ENCODE measurements at regions not wholly inside any gene's neighbourhood (a gene's known extent, or its start where the extent isn't known, plus 50 kb on each side); places are given as distances from the start of the nearest gene placed in this dataset.

DNA sequence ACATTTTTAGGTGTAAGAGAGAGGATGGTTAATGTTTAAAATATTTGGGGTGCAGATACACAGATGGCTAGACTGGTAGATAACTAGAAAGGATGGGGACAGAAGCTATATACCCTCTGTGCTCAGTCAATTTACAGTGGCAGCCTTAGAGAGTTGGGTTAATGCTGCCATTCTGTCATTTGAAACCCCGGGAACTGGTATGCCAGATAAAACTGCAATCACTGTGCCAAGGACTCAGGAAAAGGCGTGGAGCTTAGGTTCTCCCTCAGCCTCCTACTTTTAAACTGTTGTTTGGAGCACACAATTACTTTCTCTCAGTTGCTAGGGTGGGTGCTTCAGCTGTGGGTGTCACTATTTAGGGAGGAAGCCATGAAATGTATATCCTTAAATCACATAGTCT lies 90.0 kb upstream of the HNRNPU start:
- Histone ChIP-seq H3K9me3 (no peaks in the 10 kb centered on the region), H3K27me3 (ENCODE audit: low read depth) (peaks cover 11% of the 10 kb centered on the region; the same call in 1 of the 2 replicates), H3K36me3 (replicated peaks) (no peaks in the 10 kb centered on the region), H3K4me3 (no peak overlapping the region), H3K4me1 (peaks cover 9% of the 10 kb centered on the region)
- DNase-seq (ENCODE audit: low spot score in 2 of 2): no peak
- in situ Hi-C loops (cut with MboI; ENCODE audit: low sequenced_read_pairs): no loop called here

DNA sequence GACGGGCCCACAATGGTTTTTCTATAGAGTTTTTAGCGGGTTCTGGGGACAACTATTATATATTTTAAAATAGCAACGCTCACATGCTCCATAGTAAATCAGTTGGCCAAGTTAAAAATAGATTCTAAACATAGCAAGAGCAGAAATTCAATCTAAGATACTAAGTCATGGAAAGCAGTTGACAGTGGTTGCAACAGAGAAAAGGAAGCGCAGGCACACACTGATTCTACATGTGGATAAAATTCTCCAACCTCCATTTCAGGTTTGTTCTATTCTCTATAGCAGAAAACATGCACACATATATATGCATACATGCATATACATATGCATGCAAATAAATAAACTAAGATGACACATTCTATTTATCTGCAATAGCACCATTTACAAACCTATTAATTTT lies 89.6 kb upstream of the HNRNPU start:
- Histone ChIP-seq H3K36me3 (replicated peaks) (no peaks in the 10 kb centered on the region), H3K4me3 (no peak overlapping the region), H3K27me3 (ENCODE audit: low read depth) (peaks cover 11% of the 10 kb centered on the region; the same call in 1 of the 2 replicates), H3K9me3 (no peaks in the 10 kb centered on the region), H3K4me1 (peaks cover 9% of the 10 kb centered on the region)
- DNase-seq (ENCODE audit: low spot score in 2 of 2): no peak
- in situ Hi-C loops (cut with MboI; ENCODE audit: low sequenced_read_pairs): no loop called here

DNA sequence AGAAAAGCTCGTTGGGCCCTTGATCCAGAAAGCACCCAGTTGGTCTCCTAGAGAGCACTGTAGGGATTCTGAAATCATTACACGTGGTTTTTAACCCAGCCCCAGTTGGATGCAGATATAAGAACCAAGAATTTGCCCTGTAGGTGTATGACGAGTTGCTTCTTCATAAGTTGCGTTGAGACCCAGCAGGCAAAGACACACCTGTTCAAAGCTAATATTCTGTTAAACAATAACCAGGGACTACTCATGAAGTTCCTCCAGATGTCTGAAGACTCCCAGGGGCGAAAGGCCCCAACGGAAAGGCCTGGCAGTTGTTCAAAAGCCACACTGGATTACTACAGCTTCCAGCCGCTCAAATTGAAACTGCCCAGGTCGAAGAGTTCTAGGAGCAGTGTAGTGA lies 88.6 kb upstream of the HNRNPU start:
- in situ Hi-C loops (cut with MboI; ENCODE audit: low sequenced_read_pairs): no loop called here
- H3K36me3 ChIP-seq (replicated peaks): no peaks in the 10 kb centered on the region
- peaks cover 9% of the 10 kb centered on the region for H3K4me1 ChIP-seq
- no peaks in the 10 kb centered on the region for H3K9me3 ChIP-seq
- DNase-seq (ENCODE audit: low spot score in 2 of 2): no peak
- no peak overlapping the region for H3K4me3 ChIP-seq
- peaks cover 14% of the 10 kb centered on the region; the same call in 1 of the 2 replicates for H3K27me3 ChIP-seq (ENCODE audit: low read depth)

DNA sequence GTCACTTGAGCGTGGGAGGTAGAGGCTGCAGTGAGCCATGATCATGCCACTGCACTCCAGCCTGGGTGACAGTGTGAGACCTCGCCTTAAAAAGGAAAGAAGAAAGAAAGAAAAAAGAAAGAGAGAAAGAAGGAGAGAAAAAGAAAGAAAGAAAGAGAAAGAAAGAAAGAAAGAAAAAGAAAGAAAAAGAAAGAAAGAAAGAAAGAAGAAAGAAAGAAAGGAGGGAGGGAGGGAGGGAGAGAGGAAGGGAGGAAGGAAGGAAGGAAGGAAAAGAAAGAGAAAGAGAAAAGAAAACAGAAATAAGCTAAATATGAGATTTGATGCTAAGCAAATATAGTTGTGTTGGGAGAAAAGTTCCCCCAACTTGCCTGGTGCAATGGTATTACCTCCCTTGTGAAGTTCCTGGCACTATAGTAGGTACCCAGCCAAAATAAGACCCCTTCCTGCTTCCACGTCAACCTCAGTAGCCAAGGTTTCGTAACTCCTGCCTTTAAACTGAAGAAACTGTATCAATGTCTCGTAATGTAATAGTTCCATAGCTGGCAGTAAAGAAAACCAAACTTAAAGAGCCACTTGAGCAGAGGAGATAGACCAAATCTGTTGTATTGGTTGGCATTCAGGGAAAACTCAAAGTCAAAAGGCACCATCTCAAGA lies 88.1 kb upstream of the HNRNPU start:
- Histone ChIP-seq H3K4me3 (no peak overlapping the region), H3K9me3 (no peaks in the 10 kb centered on the region), H3K36me3 (replicated peaks) (no peaks in the 10 kb centered on the region), H3K27me3 (ENCODE audit: low read depth) (peaks cover 18% of the 10 kb centered on the region; the same call in 1 of the 2 replicates), H3K4me1 (peaks cover 9% of the 10 kb centered on the region)
- in situ Hi-C loops (cut with MboI; ENCODE audit: low sequenced_read_pairs): no loop called here
- DNase-seq (ENCODE audit: low spot score in 2 of 2): no peak

DNA sequence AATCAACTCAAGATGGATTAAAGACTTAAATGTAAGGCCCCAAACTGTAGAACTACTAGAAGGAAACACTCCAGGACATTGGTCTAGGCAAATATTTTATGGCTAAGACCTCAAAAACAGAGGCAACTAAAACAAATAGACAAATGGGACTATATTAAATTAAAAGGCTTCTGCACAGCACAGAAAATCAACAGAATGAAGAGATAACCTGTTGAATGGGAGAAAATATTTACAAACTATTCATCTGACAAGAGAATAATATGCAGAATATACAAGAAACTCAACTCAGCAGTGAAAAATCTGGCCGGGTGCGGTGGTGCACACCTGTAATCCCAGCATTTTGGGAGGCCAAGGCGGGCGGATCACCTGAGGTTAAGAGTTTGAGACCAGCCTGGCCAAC lies 84.1 kb upstream of the HNRNPU start:
- in situ Hi-C loops (cut with MboI; ENCODE audit: low sequenced_read_pairs): no loop called here
- no peak for DNase-seq (ENCODE audit: low spot score in 2 of 2)
- no peak overlapping the region for H3K4me3 ChIP-seq
- no peaks in the 10 kb centered on the region for H3K4me1 ChIP-seq
- no peaks in the 10 kb centered on the region for H3K9me3 ChIP-seq
- peaks cover 12% of the 10 kb centered on the region; the same call in 1 of the 2 replicates for H3K27me3 ChIP-seq (ENCODE audit: low read depth)
- H3K36me3 ChIP-seq (replicated peaks): no peaks in the 10 kb centered on the region

DNA sequence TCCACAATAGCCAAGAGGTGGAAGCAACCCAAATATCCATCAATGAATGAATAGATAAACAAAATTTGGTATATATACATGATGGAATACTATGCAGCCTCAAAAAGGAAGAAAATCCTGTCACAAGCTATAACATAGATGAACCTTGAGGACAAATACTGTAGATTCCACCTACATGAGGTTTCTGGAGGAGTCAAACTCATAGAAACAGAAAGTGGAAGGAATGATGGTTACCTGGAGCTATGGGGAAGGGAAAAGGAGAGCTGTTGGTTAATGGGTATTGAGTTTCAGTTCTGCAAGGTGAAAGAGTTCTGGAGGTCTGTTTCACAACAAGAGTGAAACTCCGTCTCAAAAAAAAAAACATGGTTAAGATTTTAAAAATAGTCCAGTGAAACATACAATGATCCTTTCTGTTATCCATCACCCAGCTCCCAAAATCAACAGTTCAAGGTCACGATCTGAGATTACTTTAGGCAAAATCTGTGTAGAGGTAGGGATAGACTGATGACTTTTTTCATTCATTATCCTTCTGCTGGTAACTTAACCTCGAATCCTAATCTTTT lies 80.8 kb upstream of the HNRNPU start:
- H3K4me1 ChIP-seq: no peaks in the 10 kb centered on the region
- no peak overlapping the region for H3K4me3 ChIP-seq
- H3K9me3 ChIP-seq: no peaks in the 10 kb centered on the region
- no peak for DNase-seq (ENCODE audit: low spot score in 2 of 2)
- H3K36me3 ChIP-seq (replicated peaks): no peaks in the 10 kb centered on the region
- H3K27me3 ChIP-seq (ENCODE audit: low read depth): peaks cover 12% of the 10 kb centered on the region; the same call in 1 of the 2 replicates
- in situ Hi-C loops (cut with MboI; ENCODE audit: low sequenced_read_pairs): no loop called here

DNA sequence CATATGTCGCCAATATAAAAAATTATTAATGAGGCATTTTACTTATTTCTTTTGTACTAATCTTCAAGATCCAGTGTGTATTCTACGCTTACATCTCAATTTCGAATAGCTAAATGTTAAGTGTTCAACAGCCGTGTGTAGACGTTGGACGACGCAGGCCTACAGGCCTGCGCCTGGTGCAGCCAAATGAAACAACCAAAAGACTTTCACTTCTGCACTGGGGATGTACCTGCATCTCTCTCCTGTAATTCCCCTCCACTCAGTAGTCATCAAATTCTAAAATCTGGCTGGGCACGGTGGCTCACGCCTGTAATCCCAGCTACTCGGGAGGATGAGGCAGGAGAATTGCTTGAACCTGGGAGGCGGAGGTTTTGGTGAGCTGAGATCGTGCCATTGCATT lies 76.8 kb upstream of the HNRNPU start:
- no peak for DNase-seq (ENCODE audit: low spot score in 2 of 2)
- in situ Hi-C loops (cut with MboI; ENCODE audit: low sequenced_read_pairs): no loop called here
- Histone ChIP-seq H3K27me3 (ENCODE audit: low read depth) (no peaks in the 10 kb centered on the region), H3K4me3 (no peak overlapping the region), H3K36me3 (replicated peaks) (no peaks in the 10 kb centered on the region), H3K9me3 (no peaks in the 10 kb centered on the region), H3K4me1 (no peaks in the 10 kb centered on the region)

DNA sequence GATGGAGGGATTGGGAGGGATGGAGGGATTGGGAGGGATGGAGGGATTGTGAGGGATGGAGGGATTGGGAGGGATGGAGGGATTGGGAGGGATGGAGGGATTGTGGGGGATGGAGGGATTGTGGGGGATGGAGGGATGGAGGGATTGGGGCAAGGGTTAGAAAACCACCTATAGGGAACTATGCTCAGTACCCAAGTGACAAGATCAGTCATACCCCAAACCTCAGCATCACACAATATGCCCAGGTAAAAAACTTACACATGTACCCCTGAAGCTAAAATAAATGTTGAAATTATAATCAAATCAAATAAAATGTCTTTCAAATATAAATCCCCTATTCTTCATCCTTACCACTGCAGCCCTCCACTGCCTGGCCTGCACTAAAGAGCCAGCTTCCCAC lies 72.8 kb upstream of the HNRNPU start:
- H3K27me3 ChIP-seq (ENCODE audit: low read depth): no peaks in the 10 kb centered on the region
- H3K36me3 ChIP-seq (replicated peaks): no peaks in the 10 kb centered on the region
- no peak overlapping the region for H3K4me3 ChIP-seq
- in situ Hi-C loops (cut with MboI; ENCODE audit: low sequenced_read_pairs): no loop called here
- H3K4me1 ChIP-seq: no peaks in the 10 kb centered on the region
- no peak for DNase-seq (ENCODE audit: low spot score in 2 of 2)
- no peaks in the 10 kb centered on the region for H3K9me3 ChIP-seq

DNA sequence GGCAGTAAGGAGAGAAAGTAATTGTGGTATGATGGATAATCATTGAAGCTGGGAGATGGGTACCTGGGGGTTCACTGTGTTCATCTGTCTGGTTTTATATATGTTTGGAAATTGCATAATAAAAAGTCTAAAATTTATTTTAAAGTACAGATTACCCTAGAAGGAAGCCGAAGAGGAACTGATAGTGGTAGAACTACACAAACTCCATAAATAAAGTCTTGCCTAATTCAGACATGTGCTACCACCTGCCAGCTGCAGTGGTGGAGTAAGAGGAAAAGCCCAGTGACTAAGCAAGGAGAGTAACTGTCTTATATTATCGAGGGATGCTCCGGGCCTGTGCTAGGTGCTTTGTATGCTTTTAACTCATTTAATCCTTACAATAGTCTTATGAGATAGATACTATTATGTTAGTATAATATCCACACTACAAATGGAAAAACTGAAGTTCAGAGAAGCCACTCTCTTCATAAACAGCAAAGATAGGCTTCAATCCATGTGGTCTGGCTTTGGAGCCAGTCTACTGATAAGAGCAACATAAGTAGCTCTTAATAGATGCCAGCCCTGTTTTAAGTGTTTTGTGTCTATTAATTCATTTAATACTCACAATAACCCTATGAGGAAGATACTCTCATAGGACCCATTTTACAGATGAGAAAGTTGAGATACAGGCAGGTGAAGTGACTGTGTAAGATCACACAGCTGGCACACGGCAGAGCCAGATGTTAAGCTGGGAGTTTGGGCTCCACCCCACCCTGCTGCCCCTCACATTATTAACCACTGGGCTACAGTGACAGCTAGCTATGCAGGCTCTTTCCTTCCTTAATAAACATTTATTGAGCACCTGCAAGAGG lies 56.8 kb upstream of the HNRNPU start:
- in situ Hi-C loops (cut with MboI; ENCODE audit: low sequenced_read_pairs): no loop called here
- no peak overlapping the region for H3K4me3 ChIP-seq
- no peaks in the 10 kb centered on the region for H3K36me3 ChIP-seq (replicated peaks)
- no peaks in the 10 kb centered on the region for H3K9me3 ChIP-seq
- H3K4me1 ChIP-seq: peaks cover 3% of the 10 kb centered on the region; the same call in 1 of the 2 replicates
- no peaks in the 10 kb centered on the region for H3K27me3 ChIP-seq (ENCODE audit: low read depth)
- no peak for DNase-seq (ENCODE audit: low spot score in 2 of 2)

DNA sequence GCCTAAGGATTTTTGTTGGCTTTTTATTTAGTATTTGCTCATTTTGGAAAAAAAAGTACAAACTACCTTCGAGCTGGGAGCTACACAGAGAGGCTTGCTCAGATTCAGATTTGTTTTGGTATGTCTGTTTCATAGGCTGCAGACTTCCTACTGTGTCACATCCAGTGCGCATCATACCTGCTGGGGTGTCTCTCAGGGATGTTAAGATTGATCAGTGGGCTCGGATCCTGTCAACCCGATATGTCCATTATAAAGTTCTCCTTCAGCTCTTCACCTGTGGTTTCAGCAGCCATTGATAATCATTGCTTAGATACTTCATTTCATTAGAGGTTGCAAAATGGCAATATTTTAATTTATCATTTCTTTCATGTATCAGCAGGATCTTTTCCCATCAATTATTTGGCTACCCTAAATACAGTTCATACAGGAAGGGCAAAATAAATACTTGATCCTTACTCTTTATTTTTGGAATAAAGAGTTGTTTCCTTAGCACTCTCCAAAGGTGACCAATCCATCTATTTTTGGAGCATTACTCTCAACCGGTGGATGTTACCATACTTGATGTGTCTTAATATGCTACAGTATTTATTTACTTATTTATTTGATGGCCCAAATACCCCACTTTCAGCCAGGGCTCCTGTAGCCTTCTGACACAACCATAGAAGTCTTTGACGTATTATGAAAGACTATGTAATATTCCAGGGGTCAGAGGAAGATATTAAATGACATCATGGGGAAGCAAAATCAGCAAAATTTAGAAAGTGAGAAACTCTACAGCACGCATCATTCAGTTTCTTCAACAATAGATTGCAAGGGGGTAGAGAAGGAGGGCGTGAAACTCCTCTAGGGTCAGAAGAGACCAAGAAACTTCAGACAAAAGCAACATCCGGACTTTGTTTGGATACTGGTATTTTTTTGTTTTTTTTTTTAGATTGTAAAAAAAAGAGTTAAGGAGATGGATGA lies 55.3 kb upstream of the HNRNPU start:
- in situ Hi-C loops (cut with MboI; ENCODE audit: low sequenced_read_pairs): no loop called here
- no peak for DNase-seq (ENCODE audit: low spot score in 2 of 2)

DNA sequence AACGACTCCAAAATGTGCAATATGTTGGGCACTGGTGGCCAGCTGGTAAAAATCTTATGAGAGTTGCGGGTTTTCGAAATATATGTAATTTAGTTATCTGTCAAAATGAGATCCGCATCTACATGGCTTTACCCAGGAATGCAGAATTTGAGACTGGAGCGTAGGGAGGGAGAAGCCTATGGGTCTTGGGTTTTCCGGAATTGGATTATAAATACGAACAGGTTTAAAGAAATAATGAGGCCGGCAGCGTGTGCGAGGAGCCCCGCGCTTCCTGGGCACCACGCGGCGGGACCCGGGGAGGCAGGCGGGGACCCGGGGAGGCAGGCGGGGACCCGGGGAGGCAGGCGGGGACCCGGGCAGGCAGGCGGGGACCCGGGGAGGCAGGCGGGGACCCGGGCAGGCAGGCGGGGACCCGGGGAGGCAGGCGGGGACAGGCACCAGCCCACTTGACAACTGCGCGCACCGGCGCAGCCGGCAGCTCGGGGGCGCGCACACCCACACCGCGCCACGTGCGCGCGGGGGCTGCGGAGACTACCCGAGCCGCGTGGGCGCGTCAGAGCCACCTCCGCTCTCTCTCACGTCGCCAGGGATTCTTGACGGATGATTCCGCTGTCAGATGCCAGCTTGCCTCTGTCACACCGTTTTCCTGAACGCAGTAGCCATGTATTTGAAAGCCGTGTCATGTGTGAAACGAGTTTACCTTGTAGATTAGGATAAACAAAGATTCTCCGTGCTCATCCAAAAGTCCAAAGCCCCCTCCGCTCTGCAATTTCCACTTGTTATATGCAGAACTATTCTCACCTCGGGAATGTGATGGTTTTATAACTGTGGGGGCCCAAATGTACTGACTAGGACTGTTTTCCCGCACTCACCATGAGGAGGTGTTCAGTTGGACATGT lies 54.3 kb upstream of the HNRNPU start:
- in situ Hi-C loops (cut with MboI; ENCODE audit: low sequenced_read_pairs): no loop called here
- Histone ChIP-seq H3K27me3 (ENCODE audit: low read depth) (no peaks in the 10 kb centered on the region), H3K9me3 (no peaks in the 10 kb centered on the region), H3K4me1 (peaks cover 3% of the 10 kb centered on the region; the same call in 1 of the 2 replicates), H3K36me3 (replicated peaks) (no peaks in the 10 kb centered on the region), H3K4me3 (peak overlapping the region; percentile 30)
- peak; percentile 21 to 43 for DNase-seq (ENCODE audit: low spot score in 2 of 2)

More for the DNA sequence above, 55.3 kb upstream of the HNRNPU start:
- no peaks in the 10 kb centered on the region for H3K36me3 ChIP-seq (replicated peaks)
- H3K4me3 ChIP-seq: peak overlapping the region; percentile 30
- no peaks in the 10 kb centered on the region for H3K9me3 ChIP-seq
- no peaks in the 10 kb centered on the region for H3K27me3 ChIP-seq (ENCODE audit: low read depth)
- peaks cover 3% of the 10 kb centered on the region; the same call in 1 of the 2 replicates for H3K4me1 ChIP-seq

DNA sequence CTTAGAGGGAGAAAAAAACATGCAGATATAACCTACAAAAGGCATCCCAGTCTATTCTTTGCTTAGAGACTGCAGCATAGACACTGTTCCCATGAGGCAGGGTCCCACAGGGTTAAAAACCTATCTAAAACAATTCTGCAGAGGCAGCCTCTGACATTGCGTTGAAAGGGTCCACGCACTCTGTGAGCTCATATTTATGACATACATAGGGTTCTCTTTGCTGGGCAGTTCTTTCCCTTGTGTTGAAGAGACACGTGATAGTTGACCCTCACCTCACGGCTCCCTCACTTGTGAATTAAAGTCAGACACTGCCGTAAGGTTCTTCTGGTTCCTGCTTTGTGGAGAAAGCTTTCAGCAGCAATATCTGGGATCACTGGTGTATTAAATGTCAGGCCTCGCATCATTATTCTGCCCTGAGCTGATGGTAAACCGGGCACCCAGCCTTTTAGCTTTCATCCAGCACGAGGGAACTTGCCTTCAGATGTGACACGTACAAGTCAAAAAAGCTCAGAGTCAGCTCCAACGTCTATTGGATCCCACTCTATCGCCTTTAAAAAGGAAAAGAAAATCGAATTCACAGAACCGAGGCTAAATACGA lies 52.8 kb upstream of the HNRNPU start:
- H3K4me3 ChIP-seq: no peak overlapping the region
- in situ Hi-C loops (cut with MboI; ENCODE audit: low sequenced_read_pairs): no loop called here
- H3K27me3 ChIP-seq (ENCODE audit: low read depth): no peaks in the 10 kb centered on the region
- H3K9me3 ChIP-seq: no peaks in the 10 kb centered on the region
- DNase-seq (ENCODE audit: low spot score in 2 of 2): no peak
- H3K4me1 ChIP-seq: peaks cover 3% of the 10 kb centered on the region; the same call in 1 of the 2 replicates
- H3K36me3 ChIP-seq (replicated peaks): no peaks in the 10 kb centered on the region
